Endothelial cell of umbilical vein (primary cell): ENCODE measurements at regions not wholly inside any gene's neighbourhood (a gene's known extent, or its start where the extent isn't known, plus 50 kb on each side); places are given as distances from the start of the nearest gene placed in this dataset.

Experiments
- EZH2 ChIP-seq: IDR thresholded peaks from 2 replicates; pipeline ENCODE4 v1.6.1; 2012; ENCODE audit warnings: borderline replicate concordance, low read depth, mild to moderate bottlenecking, moderate library complexity, low read length, inconsistent platforms; ENCODE audit not compliant: severe bottlenecking
- MAX ChIP-seq: IDR thresholded peaks from 2 replicates; pipeline ENCODE4 v1.6.1; 2011; ENCODE audit not compliant: insufficient read depth, insufficient read length
- MYC ChIP-seq: IDR thresholded peaks from one replicate; pipeline ENCODE4 v1.6.1; 2011; ENCODE audit warnings: mild to moderate bottlenecking, low read depth, low read length
- POLR2AphosphoS5 ChIP-seq: IDR thresholded peaks from 2 replicates; pipeline ENCODE4 v1.6.1; 2012; ENCODE audit warnings: low read depth, mild to moderate bottlenecking, control low read depth, low read length, moderate library complexity; ENCODE audit not compliant: insufficient read depth
- TF ChIP-seq, protein P1 (sequence below), 2 donors: IDR thresholded peaks; 1 replicate in 1 of 2; 2 replicates in 1 of 2; pipeline ENCODE4 v1.5.1; 2011; ENCODE audit warnings: low read length in 2 of 2, mild to moderate bottlenecking in 2 of 2, moderate library complexity in 2 of 2, control low read depth in 1 of 2, inconsistent platforms in 1 of 2, low read depth in 1 of 2; ENCODE audit not compliant: insufficient read depth in 1 of 2; ENCODE audit errors: extremely low read depth in 1 of 2

DNA sequence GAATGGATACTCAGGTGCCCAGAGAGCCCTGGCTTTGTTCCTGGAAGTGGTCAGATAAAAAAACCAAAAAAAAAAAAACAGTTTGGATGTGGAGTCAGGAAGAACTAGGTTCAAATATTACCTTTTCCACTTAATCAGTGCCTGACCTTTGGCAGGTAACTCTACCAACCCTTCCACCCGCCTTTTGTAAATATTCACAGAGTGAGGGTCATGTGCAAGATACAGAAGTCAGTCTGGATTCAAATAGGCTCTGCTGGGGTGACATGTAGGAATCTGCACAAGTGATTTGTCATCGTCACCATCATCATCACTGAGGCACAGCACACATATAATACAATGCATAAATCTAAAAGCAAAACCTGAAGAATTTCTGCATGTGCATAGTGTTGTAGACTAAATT, 490.7 kb downstream of the MIAT start:
- TF ChIP-seq POLR2AphosphoS5 (no peak), MYC (no peak), MAX (no peak), EZH2 (no peak)
- TF ChIP-seq, protein P1, sequence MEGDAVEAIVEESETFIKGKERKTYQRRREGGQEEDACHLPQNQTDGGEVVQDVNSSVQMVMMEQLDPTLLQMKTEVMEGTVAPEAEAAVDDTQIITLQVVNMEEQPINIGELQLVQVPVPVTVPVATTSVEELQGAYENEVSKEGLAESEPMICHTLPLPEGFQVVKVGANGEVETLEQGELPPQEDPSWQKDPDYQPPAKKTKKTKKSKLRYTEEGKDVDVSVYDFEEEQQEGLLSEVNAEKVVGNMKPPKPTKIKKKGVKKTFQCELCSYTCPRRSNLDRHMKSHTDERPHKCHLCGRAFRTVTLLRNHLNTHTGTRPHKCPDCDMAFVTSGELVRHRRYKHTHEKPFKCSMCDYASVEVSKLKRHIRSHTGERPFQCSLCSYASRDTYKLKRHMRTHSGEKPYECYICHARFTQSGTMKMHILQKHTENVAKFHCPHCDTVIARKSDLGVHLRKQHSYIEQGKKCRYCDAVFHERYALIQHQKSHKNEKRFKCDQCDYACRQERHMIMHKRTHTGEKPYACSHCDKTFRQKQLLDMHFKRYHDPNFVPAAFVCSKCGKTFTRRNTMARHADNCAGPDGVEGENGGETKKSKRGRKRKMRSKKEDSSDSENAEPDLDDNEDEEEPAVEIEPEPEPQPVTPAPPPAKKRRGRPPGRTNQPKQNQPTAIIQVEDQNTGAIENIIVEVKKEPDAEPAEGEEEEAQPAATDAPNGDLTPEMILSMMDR (IDR thresholded peaks at IDR 0.05; ENCODE audit: extremely low read depth in 1 of 2, insufficient read depth in 1 of 2, low read depth in 1 of 2, low read length in 2 of 2): no peak
